GM19351 (cell line): ENCODE measurements at regions not wholly inside any gene's neighbourhood (a gene's known extent, or its start where the extent isn't known, plus 50 kb on each side); places are given as distances from the start of the nearest gene placed in this dataset.
"Not testable (repeated sequence)": the region's sequence is repeated elsewhere in the genome, so short reads cannot be mapped to it uniquely, and the experiment has no call there.

Experiments used
- ATAC-seq: cut with Tn5 transposase; IDR thresholded peaks from one replicate; pipeline ENCODE4 v1.9.1; 2021; ENCODE audit warnings: mild to moderate bottlenecking, moderate library complexity; ENCODE audit not compliant: unreplicated experiment

GRCh38 chr1:187936667-187937066 is 1107.9 kb downstream of the PLA2G4A start:
- no peak for ATAC-seq

DNA sequence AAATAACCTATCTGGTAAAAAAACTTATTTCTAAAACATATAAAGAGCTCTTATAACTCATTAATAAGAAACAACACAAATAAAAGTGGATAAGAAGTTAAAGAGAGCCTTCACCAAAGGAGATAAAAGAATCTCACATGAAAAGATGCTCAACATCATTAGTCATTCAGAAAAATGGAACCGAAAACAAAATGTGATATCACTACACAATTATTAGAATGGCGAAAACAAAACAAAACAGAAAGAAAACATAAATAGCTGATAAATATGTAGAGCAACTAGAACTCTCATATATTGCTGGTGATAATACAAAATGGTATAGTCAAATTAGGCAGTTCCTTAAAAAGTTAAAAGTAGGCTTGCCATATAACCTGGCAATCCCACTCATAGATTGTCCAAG is 1109.3 kb downstream of the PLA2G4A start:
- ATAC-seq, result no peak

DNA sequence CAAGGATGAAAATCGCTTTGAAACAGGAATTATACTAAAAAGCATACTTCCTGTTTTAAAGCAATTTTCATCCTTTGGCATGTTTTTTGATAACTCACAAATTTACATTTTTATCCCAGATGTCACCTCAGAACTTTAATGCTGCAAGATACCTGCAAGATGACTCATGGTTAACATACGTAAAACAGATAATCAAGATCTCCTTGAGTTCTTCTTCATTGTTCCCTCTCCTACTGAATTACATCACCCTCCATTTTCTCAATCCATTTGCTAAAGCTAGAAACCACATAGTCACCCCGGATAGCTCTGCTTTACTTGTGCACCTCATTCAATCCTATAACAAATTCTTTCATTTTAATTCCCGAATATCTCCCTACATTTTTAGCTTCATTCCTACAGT is 1114.2 kb downstream of the PLA2G4A start:
- ATAC-seq, result no peak

DNA sequence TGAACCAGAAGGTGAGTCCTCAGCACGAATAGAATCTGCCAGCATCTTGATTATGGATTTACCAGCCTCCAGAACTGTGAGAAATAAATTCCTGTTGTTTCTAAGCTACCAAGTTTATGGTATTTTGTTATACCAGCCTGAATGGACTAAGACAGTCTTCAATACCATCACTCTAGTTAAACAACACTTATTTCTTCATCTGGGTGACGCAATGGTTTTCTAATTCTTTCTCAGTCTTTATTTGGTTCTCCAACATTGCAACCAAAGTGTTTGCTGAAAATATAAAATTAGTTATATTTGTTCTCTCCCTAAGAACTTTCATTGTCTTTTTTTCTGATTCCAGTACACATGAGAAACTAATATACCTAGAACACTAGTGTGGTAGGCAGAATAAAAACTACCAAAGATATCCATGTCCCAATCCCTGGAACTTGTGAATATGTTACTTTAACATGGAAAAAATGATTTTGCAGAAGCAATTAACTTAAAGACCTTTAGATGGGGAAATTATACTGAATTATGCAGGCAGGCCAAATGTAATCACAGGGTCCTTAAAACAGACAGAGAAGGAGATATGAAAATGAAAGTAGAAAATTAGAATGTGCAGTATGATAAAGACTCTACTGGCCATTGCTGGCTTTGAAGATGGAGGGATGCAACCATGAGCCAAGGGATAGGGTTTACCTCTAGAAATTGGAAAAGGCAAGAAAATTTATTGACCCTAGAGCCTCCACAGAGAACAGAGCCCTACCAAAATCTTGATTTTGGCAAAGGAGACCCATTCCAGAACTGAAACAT is 1115.1 kb downstream of the PLA2G4A start:
- ATAC-seq, result no peak

- ATAC-seq, result not testable (repeated sequence)
Observed at GRCh38 chr1:187946661-187947060, 1117.9 kb downstream of the PLA2G4A start.

DNA sequence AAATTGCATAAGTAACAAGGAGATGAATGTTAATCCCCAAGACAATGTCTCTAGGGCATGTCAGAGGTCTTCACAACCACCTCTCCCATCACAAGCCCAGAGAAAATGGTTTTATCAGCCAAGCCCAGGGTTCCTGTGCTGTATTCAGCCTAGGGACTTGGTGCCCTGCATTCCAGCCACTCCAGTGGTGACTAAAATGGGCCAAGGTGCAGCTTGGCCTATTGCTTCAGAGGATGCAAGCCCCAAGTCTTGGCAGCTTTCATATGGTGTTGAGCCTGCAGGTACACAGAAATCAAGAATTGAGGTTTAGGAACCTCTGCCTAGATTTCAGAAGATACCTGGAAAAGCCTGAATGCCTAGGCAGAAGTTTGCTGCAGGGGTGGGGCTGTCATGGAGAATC is 1118.6 kb downstream of the PLA2G4A start:
- no peak for ATAC-seq

DNA sequence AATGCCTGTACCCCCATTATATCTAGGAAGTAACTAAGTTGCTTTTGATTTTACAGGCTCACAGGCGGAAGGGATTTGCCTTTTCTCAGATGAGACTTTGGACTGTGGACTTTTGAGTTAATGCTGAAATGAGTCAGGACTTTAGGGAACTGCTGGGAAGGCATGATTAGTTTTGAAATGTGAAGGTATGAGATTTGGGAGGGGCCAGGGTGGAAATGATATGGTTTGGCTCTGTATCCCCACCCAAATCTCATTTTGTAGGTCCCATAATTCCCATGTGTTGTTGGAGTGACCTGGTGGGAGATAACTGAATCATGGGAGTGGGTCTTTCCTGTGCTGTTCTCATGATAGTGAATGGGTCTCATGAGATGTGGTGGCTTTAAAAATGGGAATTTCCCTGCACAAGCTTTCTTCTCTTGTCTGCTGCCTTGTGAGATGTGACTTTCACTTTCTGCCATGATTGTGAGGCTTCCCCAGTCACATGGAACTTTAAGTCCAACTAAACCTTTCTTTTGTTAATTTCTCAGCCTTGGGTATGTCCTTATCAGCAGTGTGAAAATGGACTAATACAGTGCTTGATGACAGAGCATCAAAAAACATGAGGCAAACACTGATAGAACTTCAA is 1119.5 kb downstream of the PLA2G4A start:
- ATAC-seq, result no peak

DNA sequence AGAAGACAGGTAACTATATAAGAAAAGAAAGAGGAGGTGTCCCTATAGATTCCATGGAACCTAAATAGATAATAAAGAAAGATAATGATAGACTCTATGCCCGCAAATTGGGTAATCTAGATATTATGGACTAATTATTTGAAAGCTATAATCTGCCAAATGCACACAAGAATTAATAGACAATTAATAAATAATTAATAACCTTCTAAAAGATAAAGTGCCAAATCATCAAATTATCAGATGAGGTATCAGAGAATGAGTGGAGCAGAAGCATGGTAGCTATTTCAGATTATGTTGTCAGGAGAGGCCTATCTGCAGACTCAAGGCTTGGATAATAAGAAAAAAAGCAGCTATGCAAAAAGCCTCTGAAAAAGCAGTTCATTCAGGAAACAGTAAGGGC is 1120.8 kb downstream of the PLA2G4A start:
- no peak for ATAC-seq

- ATAC-seq, result no peak
Observed at GRCh38 chr1:187951817-187952216, 1123.1 kb downstream of the PLA2G4A start.

DNA sequence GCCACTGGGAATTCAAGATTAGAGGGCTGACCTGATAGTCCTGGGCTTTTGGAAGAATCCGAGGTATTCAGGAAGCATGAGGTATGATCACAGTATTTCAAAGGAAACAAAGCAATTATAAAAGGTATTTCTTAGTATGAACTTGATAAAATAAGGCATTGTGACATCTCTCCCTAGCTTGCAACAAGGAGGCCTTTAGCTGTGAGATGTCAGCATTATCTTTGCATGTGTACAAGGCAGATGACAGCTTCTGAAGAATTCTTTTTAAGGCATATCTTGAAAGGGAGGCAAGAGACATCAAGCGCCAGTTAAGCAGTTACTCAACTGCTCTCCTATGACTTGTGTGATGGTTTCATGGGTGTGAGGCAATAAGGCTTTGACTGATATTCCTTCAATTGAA is 1123.7 kb downstream of the PLA2G4A start:
- no peak for ATAC-seq

DNA sequence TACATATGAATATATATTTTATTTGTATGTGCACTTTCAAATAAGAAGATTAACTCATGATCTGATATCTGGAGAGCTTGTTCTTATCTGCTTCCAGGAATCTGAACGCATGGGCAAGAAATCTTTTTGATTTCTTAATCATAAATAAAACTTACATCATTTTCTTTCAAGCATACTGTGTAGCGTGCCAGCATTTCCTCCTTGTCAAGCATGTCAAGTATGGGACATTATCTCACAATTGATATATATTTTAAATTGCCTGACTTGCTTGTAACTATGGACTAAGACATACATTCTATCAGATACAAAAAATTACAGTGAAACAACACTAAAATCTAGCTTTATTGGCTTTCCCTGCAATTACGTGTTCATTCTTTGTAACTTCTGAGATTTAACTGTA is 1128.2 kb downstream of the PLA2G4A start:
- no peak for ATAC-seq

DNA sequence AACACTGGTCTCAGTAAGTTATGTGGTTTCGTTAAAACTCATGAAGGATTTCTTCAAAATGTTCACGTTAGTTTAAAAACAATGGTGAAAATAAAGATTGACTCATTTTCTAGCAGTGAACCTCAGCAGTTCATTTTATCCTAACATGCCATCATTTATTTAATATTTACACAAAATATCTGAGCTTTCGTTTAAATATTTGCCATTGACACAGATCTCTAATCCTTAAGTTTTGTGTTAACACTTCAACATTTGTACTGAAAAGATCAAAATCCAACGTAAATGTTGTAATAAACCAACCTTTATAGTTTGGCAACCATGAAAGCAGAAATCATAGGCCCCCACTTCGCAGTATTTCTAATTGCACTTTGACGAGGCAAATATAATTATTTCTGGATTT is 1129.5 kb downstream of the PLA2G4A start:
- ATAC-seq, result no peak

GRCh38 chr1:187959062-187959461 is 1130.3 kb downstream of the PLA2G4A start:
- no peak for ATAC-seq

GRCh38 chr1:187960125-187960638 is 1131.4 kb downstream of the PLA2G4A start:
- no peak for ATAC-seq

GRCh38 chr1:187961895-187962294 is 1133.1 kb downstream of the PLA2G4A start:
- ATAC-seq, result no peak

DNA sequence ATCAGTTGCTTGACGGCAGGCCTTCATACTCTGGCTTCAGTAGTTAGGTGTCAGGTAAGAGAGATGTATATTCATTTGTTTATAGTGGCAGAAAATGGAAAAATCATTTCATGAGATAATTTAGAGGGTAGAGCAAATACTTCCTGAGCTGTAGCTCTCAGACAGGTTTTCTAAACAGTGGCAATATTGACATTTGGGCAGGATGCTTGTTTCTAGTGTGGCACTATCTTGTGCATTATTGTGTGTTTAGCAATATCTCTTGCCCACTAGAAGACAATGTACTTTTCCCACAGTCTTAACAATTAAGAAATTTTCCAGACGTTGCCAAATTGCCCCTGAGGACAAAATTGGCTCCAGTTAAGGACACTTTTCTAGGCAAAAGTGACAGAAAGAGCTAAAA is 1143.1 kb downstream of the PLA2G4A start:
- no peak for ATAC-seq

DNA sequence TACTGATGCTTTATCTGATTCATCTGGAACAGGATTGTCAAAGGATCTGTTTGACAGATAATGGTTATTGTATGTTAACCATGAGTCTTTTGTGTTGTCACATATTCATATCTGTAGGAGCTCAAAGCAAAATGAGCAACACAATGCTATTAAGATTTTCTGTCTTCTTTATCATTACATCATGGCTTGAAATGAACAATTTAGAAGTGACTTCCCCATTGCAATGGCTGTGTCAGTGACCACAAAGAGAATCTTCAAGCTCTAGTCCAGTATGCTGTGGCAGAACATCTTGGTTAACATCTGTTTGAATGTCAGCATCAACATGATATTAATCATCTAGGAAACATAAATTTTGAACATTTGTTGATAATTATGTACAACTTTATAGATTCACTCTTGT is 1148.5 kb downstream of the PLA2G4A start:
- ATAC-seq, result no peak

DNA sequence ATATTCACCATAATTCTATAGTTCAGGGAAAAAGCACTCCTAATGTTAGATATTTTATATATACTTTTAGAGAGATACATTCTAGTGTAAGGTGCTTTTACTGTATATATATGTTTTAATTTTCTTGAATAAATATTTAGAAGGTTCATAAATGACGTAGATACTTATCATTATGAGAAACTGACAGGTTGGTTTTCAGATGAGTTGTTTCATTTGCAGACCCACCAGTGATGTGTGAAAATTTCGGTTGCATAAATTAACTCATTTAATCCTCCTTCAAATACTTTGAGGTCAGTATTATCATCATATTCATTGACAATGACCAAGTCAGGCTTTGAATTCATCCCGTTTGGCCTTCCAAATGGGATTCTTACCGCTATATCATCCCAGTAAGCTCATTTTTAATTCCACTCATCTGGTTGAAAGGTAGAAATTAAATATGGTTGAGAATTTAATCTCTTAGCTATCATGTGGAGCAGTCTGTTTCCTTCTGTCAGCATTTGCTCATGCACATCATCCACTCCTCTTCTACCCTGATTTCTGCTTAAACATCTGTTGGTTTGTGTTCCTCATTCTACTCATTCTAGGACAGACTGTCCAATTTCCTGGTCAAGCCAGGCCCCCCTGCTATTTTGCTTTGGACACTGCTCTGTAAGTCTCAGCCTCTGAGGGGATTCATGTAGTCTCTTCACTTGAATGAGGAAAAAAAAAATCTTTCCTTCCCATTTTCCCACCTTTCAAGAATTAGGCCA is 1156.6 kb downstream of the PLA2G4A start:
- ATAC-seq, result peak; percentile 47

- ATAC-seq, result peak; percentile 70
Observed at GRCh38 chr1:187985897-187986654, 1157.3 kb downstream of the PLA2G4A start.

GRCh38 chr1:187987236-187987776 is 1158.6 kb downstream of the PLA2G4A start:
- ATAC-seq, result no peak

DNA sequence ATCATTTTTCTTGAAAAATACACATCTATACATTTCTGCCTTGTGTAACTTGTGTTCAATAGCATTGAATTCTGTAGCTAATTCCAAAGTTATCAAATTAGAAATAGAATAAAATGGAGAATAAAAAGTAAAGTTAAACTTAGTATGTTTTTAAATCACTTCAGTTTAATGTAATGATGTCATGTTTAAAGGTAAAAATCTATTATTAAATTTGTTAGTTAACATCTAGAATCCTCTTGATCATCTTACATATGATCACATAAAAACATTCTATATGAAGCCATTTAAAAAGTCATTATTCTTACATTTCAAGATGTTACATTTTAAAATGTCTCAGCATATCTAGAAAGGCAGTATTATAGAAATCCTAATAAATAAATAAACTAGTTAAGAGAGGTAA is 1163.2 kb downstream of the PLA2G4A start:
- ATAC-seq, result no peak
